Keratinocyte (primary cell): ENCODE measurements at regions not wholly inside any gene's neighbourhood (a gene's known extent, or its start where the extent isn't known, plus 50 kb on each side); places are given as distances from the start of the nearest gene placed in this dataset.
A peak's percentile ranks its signal among the peaks of the same experiment; 100 is the strongest.

Experiments used
- DNase-seq: peaks from one replicate; pipeline ENCODE4 v3.0.0-alpha.2; 2011; ENCODE audit warnings: low read depth, missing footprints, low spot score
- FAIRE-seq: peaks from 2 replicates; lab custom pipeline; 2011; peaks lifted over from hg19 to GRCh38; lab: Jason Lieb, UNC
- H2AFZ ChIP-seq: 2 replicates; pipeline ENCODE4 v1.6.0; 2012; ENCODE audit warnings: low read length, control low read depth, inconsistent platforms; ENCODE audit not compliant: control insufficient read depth
- H3K27ac ChIP-seq: 2 replicates; pipeline ENCODE4 v1.5.1; 2011; ENCODE audit warnings: low read length; ENCODE audit not compliant: control insufficient read depth, insufficient read depth
- H3K27me3 ChIP-seq: 3 replicates; pipeline ENCODE4 v1.6.0; 2011; ENCODE audit warnings: low read length; ENCODE audit not compliant: control insufficient read depth, insufficient read depth; ENCODE audit errors: extremely low read depth
- H3K36me3 ChIP-seq, 2 experiments: 2 replicates in 1 of 2; 3 replicates in 1 of 2; pipeline ENCODE4 v1.5.1; 2011; ENCODE audit warnings: low read length in 2 of 2, mild to moderate bottlenecking in 1 of 2; ENCODE audit not compliant: control insufficient read depth in 2 of 2, insufficient read depth in 2 of 2; ENCODE audit errors: extremely low read depth in 1 of 2
- H3K4me1 ChIP-seq: 3 replicates; pipeline ENCODE4 v1.5.1; 2011; ENCODE audit warnings: low read length; ENCODE audit not compliant: control insufficient read depth, insufficient read depth; ENCODE audit errors: extremely low read depth
- H3K4me2 ChIP-seq: 3 replicates; pipeline ENCODE4 v1.6.0; 2011; ENCODE audit warnings: low read depth, low read length; ENCODE audit not compliant: control insufficient read depth, insufficient read depth; ENCODE audit errors: extremely low read depth
- H3K4me3 ChIP-seq, 3 experiments: fragments of 200-600 bp in 1 of 3; sonication (generic) in 1 of 3; 2 replicates in 2 of 3; 3 replicates in 1 of 3; pipeline ENCODE4 v1.5.1; 2011 to 2016; ENCODE audit warnings: low read length in 3 of 3, mild to moderate bottlenecking in 3 of 3, control low read depth in 2 of 3, inconsistent platforms in 1 of 3, low read depth in 1 of 3, mixed read lengths in 1 of 3, mixed run types in 1 of 3, moderate library complexity in 1 of 3; ENCODE audit not compliant: control insufficient read depth in 2 of 3, insufficient read depth in 2 of 3; ENCODE audit errors: extremely low read depth in 1 of 3
- H3K79me2 ChIP-seq: 2 replicates; pipeline ENCODE4 v1.6.0; 2012; ENCODE audit warnings: low read length; ENCODE audit not compliant: control insufficient read depth, insufficient read depth
- H3K9ac ChIP-seq: 3 replicates; pipeline ENCODE4 v1.6.0; 2011; ENCODE audit warnings: low read length; ENCODE audit not compliant: control insufficient read depth, insufficient read depth; ENCODE audit errors: extremely low read depth
- H3K9me1 ChIP-seq: 3 replicates; pipeline ENCODE4 v1.6.0; 2011; ENCODE audit warnings: low read length; ENCODE audit not compliant: control insufficient read depth, insufficient read depth; ENCODE audit errors: extremely low read depth
- H3K9me3 ChIP-seq: 2 replicates; pipeline ENCODE4 v1.5.1; 2012; ENCODE audit warnings: low read depth, low read length; ENCODE audit not compliant: control insufficient read depth
- H4K20me1 ChIP-seq: 3 replicates; pipeline ENCODE4 v1.6.0; 2011; ENCODE audit warnings: low read length; ENCODE audit not compliant: control insufficient read depth, insufficient read depth; ENCODE audit errors: extremely low read depth
- EZH2 ChIP-seq: IDR thresholded peaks from one replicate; pipeline ENCODE4 v1.6.1; 2012; ENCODE audit warnings: inconsistent platforms, mild to moderate bottlenecking, low read length, moderate library complexity
- dilution Hi-C: fragments of 300-500 bp; cut with MboI; formaldehyde crosslinking; loops from one replicate; pipeline ENCODE4 v1.7.0; 2020; ENCODE audit warnings: low sequenced_read_pairs; ENCODE audit not compliant: extremely low pct_ligation_motif_present
- TF ChIP-seq, protein P1 (sequence below), 3 experiments: IDR thresholded peaks in 1 of 3; conservative IDR thresholded peaks in 1 of 3; optimal IDR thresholded peaks in 1 of 3; 2 replicates in 2 of 3; 3 replicates in 1 of 3; pipeline versions ENCODE3 to v1.5.1; 2011; ENCODE audit warnings: low read length in 3 of 3, mild to moderate bottlenecking in 3 of 3, moderate library complexity in 2 of 3, control low read depth in 1 of 3, inconsistent platforms in 1 of 3; ENCODE audit not compliant: insufficient read depth in 2 of 3; ENCODE audit errors: extremely low read depth in 1 of 3

DNA sequence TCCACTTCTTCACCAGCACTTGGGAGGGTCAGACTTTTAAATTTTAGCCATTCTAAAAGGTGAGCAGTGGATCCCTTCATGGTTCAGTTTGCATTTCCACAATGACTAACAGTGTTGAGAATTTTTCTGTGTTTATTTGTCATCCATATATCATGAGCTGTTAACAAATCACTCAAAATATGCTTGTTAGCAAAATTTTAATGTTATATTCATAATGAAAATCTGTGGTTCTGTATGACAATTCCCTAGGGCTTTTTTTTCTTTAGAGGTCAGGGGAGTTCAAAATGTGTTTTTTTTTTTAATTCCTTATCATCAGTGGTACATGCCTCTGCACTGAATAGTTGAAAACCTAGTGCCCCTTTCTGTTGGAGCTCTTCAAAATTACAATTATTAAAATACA is 682.2 kb upstream of the ADGRL2 start:
- H3K9me3 ChIP-seq, result no peaks in the 10 kb centered on the region
- peaks cover 16% of the 10 kb centered on the region for H3K4me1 ChIP-seq
- H3K4me3 ChIP-seq, result no peak overlapping the region
- H3K27me3 ChIP-seq, result no peaks in the 10 kb centered on the region
- H4K20me1 ChIP-seq, result no peaks in the 10 kb centered on the region
- no peak overlapping the region for H3K9ac ChIP-seq
- H3K4me2 ChIP-seq, result no peak overlapping the region
- no peaks in the 10 kb centered on the region for H3K9me1 ChIP-seq
- FAIRE-seq, result no peak
- DNase-seq, result peak; percentile 58
- dilution Hi-C loops, result no loop called here
- TF ChIP-seq EZH2, result no peak
- no peaks in the 10 kb centered on the region for H3K79me2 ChIP-seq
- H2AFZ ChIP-seq, result no peak overlapping the region
- H3K27ac ChIP-seq, result peak overlapping the region; percentile 13
- H3K36me3 ChIP-seq, result no peaks in the 10 kb centered on the region

DNA sequence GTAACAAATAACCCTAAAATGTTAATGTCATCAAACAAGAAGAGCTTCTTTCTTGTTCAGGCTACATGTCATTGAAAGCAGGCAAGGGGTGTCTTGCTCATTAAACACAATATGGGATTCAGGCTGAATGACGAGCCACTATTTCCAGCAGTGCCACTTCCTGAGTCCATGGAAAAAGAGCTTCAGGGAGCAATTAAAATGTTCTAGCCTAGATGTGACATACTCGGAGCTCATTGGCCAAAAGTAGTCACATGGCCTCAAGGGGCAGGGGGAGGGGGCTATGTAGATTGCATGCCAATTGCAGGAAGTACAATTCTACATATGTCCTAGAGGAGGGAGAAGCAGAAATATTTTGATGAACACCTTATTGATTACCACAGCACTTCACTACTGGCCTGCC is 685.3 kb upstream of the ADGRL2 start:
- no peaks in the 10 kb centered on the region for H3K9me1 ChIP-seq
- H2AFZ ChIP-seq, result no peak overlapping the region
- TF ChIP-seq EZH2, result no peak
- TF ChIP-seq, protein P1, sequence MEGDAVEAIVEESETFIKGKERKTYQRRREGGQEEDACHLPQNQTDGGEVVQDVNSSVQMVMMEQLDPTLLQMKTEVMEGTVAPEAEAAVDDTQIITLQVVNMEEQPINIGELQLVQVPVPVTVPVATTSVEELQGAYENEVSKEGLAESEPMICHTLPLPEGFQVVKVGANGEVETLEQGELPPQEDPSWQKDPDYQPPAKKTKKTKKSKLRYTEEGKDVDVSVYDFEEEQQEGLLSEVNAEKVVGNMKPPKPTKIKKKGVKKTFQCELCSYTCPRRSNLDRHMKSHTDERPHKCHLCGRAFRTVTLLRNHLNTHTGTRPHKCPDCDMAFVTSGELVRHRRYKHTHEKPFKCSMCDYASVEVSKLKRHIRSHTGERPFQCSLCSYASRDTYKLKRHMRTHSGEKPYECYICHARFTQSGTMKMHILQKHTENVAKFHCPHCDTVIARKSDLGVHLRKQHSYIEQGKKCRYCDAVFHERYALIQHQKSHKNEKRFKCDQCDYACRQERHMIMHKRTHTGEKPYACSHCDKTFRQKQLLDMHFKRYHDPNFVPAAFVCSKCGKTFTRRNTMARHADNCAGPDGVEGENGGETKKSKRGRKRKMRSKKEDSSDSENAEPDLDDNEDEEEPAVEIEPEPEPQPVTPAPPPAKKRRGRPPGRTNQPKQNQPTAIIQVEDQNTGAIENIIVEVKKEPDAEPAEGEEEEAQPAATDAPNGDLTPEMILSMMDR (optimal IDR thresholded peaks at IDR 0.05 in 1 of 3, IDR thresholded peaks at IDR 0.05 in 1 of 3, conservative IDR thresholded peaks at IDR 0.05 in 1 of 3; ENCODE audit: extremely low read depth in 1 of 3, insufficient read depth in 2 of 3, low read length in 3 of 3), result no peak
- DNase-seq, result no peak
- no peaks in the 10 kb centered on the region for H3K79me2 ChIP-seq
- peak; percentile 13 for FAIRE-seq
- dilution Hi-C loops, result no loop called here
- no peaks in the 10 kb centered on the region for H3K27me3 ChIP-seq
- H3K4me3 ChIP-seq, result no peak overlapping the region
- no peak overlapping the region for H3K4me2 ChIP-seq
- H3K9ac ChIP-seq, result no peak overlapping the region
- H3K9me3 ChIP-seq, result no peaks in the 10 kb centered on the region
- peaks cover 31% of the 10 kb centered on the region for H3K4me1 ChIP-seq
- no peaks in the 10 kb centered on the region for H4K20me1 ChIP-seq
- no peaks in the 10 kb centered on the region for H3K36me3 ChIP-seq
- H3K27ac ChIP-seq, result no peak overlapping the region

DNA sequence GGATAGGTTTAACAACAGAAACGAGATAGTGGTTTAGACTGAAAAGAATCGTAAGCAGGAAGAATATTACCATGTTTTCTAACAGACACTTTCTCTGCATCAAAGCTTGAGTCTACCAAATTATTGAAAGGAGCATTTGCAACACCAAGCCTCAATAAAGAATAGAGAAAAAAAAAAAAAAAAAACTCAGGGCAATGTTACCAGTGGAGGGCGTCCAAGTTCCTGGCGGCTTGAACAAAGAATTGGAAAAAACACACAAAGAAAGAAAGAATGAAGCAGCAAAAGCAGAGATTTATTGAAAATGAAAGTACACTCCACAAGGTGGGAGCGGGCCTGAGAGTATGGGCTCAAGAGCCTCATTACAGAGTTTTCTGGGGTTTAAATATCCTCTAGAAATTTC is 686.5 kb upstream of the ADGRL2 start:
- no peak overlapping the region for H3K4me2 ChIP-seq
- H2AFZ ChIP-seq, result no peak overlapping the region
- no peak for DNase-seq
- no peak for FAIRE-seq
- H3K27me3 ChIP-seq, result no peaks in the 10 kb centered on the region
- no peaks in the 10 kb centered on the region for H3K79me2 ChIP-seq
- H4K20me1 ChIP-seq, result no peaks in the 10 kb centered on the region
- no peaks in the 10 kb centered on the region for H3K9me3 ChIP-seq
- H3K27ac ChIP-seq, result no peak overlapping the region
- no peak overlapping the region for H3K9ac ChIP-seq
- H3K4me3 ChIP-seq, result no peak overlapping the region
- no peaks in the 10 kb centered on the region for H3K9me1 ChIP-seq
- dilution Hi-C loops, result no loop called here
- peaks cover 23% of the 10 kb centered on the region for H3K4me1 ChIP-seq
- no peak for TF ChIP-seq EZH2
- TF ChIP-seq, protein P1 (optimal IDR thresholded peaks at IDR 0.05 in 1 of 3, IDR thresholded peaks at IDR 0.05 in 1 of 3, conservative IDR thresholded peaks at IDR 0.05 in 1 of 3; ENCODE audit: extremely low read depth in 1 of 3, insufficient read depth in 2 of 3, low read length in 3 of 3), result no peak
- no peaks in the 10 kb centered on the region for H3K36me3 ChIP-seq
